K562 (cell line): ENCODE measurements at regions not wholly inside any gene's neighbourhood (a gene's known extent, or its start where the extent isn't known, plus 50 kb on each side); places are given as distances from the start of the nearest gene placed in this dataset.
A peak's percentile ranks its signal among the peaks of the same experiment; 100 is the strongest.

Experiments
- CAMTA2 ChIP-seq: fragments of 250-450 bp; sonication (Bioruptor Pico); conservative IDR thresholded peaks from 2 replicates; pipeline ENCODE4 v1.5.1; 2022
- CC2D1A ChIP-seq: fragments of 450-650 bp; IDR thresholded peaks from 2 replicates; pipeline ENCODE4 v1.6.1; 2017; ENCODE audit warnings: mild to moderate bottlenecking
- FOXJ3 ChIP-seq: sonication (generic); formaldehyde crosslinking; IDR thresholded peaks from 2 replicates; pipeline ENCODE4 v1.4.0; 2020; ENCODE audit warnings: mild to moderate bottlenecking, missing genetic modification reagents
- FUS ChIP-seq: fragments of 200-400 bp; formaldehyde crosslinking; optimal IDR thresholded peaks from 2 replicates; pipeline ENCODE3; 2017; ENCODE audit warnings: low read depth, low read length
- GABPA ChIP-seq: fragments of 200-800 bp; sonication (Bioruptor generic); conservative IDR thresholded peaks from 2 replicates; pipeline ENCODE4 v1.6.1; 2016; ENCODE audit warnings: low read depth, missing genetic modification characterization, missing compliant biosample characterization
- GABPB1 ChIP-seq: sonication (generic); formaldehyde crosslinking; IDR thresholded peaks from 2 replicates; pipeline ENCODE4 v1.8.0; 2022; ENCODE audit warnings: mild to moderate bottlenecking, missing genetic modification reagents
- HDAC2 ChIP-seq: fragments of 450-650 bp; IDR thresholded peaks from 2 replicates; pipeline ENCODE4 v1.6.1; 2016; ENCODE audit warnings: mild to moderate bottlenecking
- HMG20B ChIP-seq: fragments of 250-450 bp; sonication (Bioruptor Pico); IDR thresholded peaks from 2 replicates; pipeline ENCODE4 v1.5.0; 2021; ENCODE audit warnings: mild to moderate bottlenecking
- HNRNPK ChIP-seq: fragments of 200-400 bp; formaldehyde crosslinking; IDR thresholded peaks from one replicate; pipeline ENCODE4 v1.6.1; 2018; ENCODE audit warnings: mild to moderate bottlenecking, low read depth, low read length; ENCODE audit not compliant: poor library complexity, severe bottlenecking
- NCOA4 ChIP-seq: fragments of 450-650 bp; IDR thresholded peaks from 2 replicates; pipeline ENCODE4 v1.6.1; 2018; ENCODE audit warnings: mild to moderate bottlenecking; ENCODE audit not compliant: partially characterized antibody
- NFRKB ChIP-seq: fragments of 450-650 bp; IDR thresholded peaks from 2 replicates; pipeline ENCODE4 v1.6.1; 2016; ENCODE audit warnings: low read depth
- NKRF ChIP-seq: fragments of 450-650 bp; IDR thresholded peaks from 2 replicates; pipeline ENCODE4 v1.6.1; 2016; ENCODE audit warnings: borderline replicate concordance
- POLR2B ChIP-seq: fragments of 450-650 bp; IDR thresholded peaks from 2 replicates; pipeline ENCODE4 v1.6.1; 2018; ENCODE audit warnings: low read depth; ENCODE audit not compliant: partially characterized antibody
- RB1 ChIP-seq: fragments of 450-650 bp; IDR thresholded peaks from 2 replicates; pipeline ENCODE4 v1.6.1; 2017; ENCODE audit warnings: low read depth, mild to moderate bottlenecking
- RBM22 ChIP-seq: fragments of 200-400 bp; formaldehyde crosslinking; IDR thresholded peaks from 2 replicates; pipeline ENCODE4 v1.6.1; 2018; ENCODE audit warnings: low read length, low read depth; ENCODE audit not compliant: poor library complexity, severe bottlenecking
- TAF1 ChIP-seq: IDR thresholded peaks from 2 replicates; pipeline ENCODE4 v1.6.1; 2011; ENCODE audit warnings: mild to moderate bottlenecking, low read length, moderate library complexity; ENCODE audit not compliant: insufficient read depth, control insufficient read depth, severe bottlenecking; ENCODE audit errors: extremely low read depth
- TAF9B ChIP-seq: fragments of 450-650 bp; IDR thresholded peaks from 2 replicates; pipeline ENCODE4 v1.6.1; 2018; ENCODE audit warnings: mild to moderate bottlenecking; ENCODE audit not compliant: partially characterized antibody
- YY1 ChIP-seq, 3 experiments: IDR thresholded peaks; 2 replicates each; pipeline ENCODE4 v1.6.1; 2011; ENCODE audit warnings: low read length in 2 of 3, mild to moderate bottlenecking in 2 of 3, moderate library complexity in 2 of 3, borderline replicate concordance in 1 of 3, control low read depth in 1 of 3, low read depth in 1 of 3; ENCODE audit not compliant: insufficient read depth in 3 of 3, insufficient replicate concordance in 2 of 3, control insufficient read depth in 1 of 3, insufficient read length in 1 of 3; ENCODE audit errors: extremely low read depth in 1 of 3
- ZBTB26 ChIP-seq: fragments of 450-650 bp; formaldehyde crosslinking; IDR thresholded peaks from 2 replicates; pipeline ENCODE4 v1.4.0; 2022; ENCODE audit warnings: missing genetic modification characterization
- ZC3H4 ChIP-seq: sonication (generic); formaldehyde crosslinking; IDR thresholded peaks from 2 replicates; pipeline ENCODE4 v1.9.0; 2021; ENCODE audit warnings: missing genetic modification reagents, borderline replicate concordance
- ZFX ChIP-seq: sonication (generic); formaldehyde crosslinking; IDR thresholded peaks from 2 replicates; pipeline ENCODE4 v1.8.0; 2022; ENCODE audit warnings: mild to moderate bottlenecking, missing genetic modification reagents, moderate library complexity
- ZNF224 ChIP-seq: sonication (generic); formaldehyde crosslinking; IDR thresholded peaks from 2 replicates; pipeline ENCODE4 v1.8.0; 2022; ENCODE audit warnings: mild to moderate bottlenecking, missing genetic modification reagents
- ZNF589 ChIP-seq: fragments of 200-800 bp; sonication (Bioruptor generic); IDR thresholded peaks from 2 replicates; pipeline ENCODE4 v1.6.1; 2016; ENCODE audit warnings: low read depth, missing genetic modification characterization, missing compliant biosample characterization
- ZNF696 ChIP-seq: fragments of 250-450 bp; sonication (Bioruptor Pico); conservative IDR thresholded peaks from 2 replicates; pipeline ENCODE4 v1.4.0; 2020; ENCODE audit warnings: mild to moderate bottlenecking, moderate library complexity
- ZNF780A ChIP-seq: fragments of 250-450 bp; sonication (Bioruptor Pico); IDR thresholded peaks from 2 replicates; pipeline ENCODE4 v1.5.0; 2021; ENCODE audit warnings: mild to moderate bottlenecking
- TF ChIP-seq, protein P1 (sequence below): fragments of 200-400 bp; formaldehyde crosslinking; IDR thresholded peaks from 2 replicates; pipeline ENCODE4 v1.6.1; 2017; ENCODE audit warnings: mild to moderate bottlenecking, low read depth, low read length, moderate library complexity

DNA sequence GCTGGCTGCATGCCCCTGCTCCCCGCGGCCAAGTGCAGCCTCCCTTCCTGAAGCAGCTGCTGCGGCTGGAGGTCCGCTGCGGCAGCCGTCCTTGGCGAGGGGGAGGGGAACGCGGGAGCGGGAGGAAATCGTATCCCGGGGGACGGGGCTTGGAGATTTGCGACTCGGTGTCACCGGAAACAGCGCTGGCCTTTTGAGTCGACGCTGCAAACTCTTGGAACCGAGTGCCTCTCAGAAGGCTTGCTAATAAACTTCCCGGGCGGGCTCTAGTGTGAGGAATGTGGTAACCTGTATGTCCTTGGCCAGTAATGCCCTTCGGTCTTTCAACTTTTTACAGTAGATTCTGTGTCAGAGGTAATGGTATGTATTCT lies 82.7 kb downstream of the PTPDC1 start (continued):
- TF ChIP-seq HNRNPK (peak; percentile 42), POLR2B (peak; percentile 70), YY1 (IDR thresholded peaks at IDR 0.05; ENCODE audit: borderline replicate concordance in 1 of 3, control insufficient read depth in 1 of 3, extremely low read depth in 1 of 3, insufficient read depth in 3 of 3, insufficient read length in 1 of 3, insufficient replicate concordance in 2 of 3, low read depth in 1 of 3, low read length in 2 of 3) (peak in 1 of 3 experiments; percentile 28), ZFX (no peak), CC2D1A (no peak), GABPA (tag) (peak; percentile 82), HMG20B (CRISPR knock-in tag) (no peak), ZBTB26 (CRISPR knock-in tag) (no peak), GABPB1 (CRISPR knock-in tag) (peak; percentile 35; the same call in 1 of the 2 replicates), TAF9B (peak; percentile 68), ZNF224 (no peak), RB1 (peak; percentile 2; the same call in 1 of the 2 replicates), RBM22 (no peak), NKRF (peak; percentile 57; the same call in 1 of the 2 replicates), FUS (no peak), NCOA4 (no peak), ZNF780A (CRISPR knock-in tag) (no peak), NFRKB (0 out of 2 replicates have a peak, but pooled peaks have one; percentile 24), ZNF589 (CRISPR knock-in tag) (no peak), ZNF696 (no peak), ZC3H4 (CRISPR knock-in tag) (no peak), TAF1 (peak; percentile 82), CAMTA2 (CRISPR knock-in tag) (no peak), FOXJ3 (CRISPR knock-in tag) (no peak), HDAC2 (no peak)
- TF ChIP-seq, protein P1, sequence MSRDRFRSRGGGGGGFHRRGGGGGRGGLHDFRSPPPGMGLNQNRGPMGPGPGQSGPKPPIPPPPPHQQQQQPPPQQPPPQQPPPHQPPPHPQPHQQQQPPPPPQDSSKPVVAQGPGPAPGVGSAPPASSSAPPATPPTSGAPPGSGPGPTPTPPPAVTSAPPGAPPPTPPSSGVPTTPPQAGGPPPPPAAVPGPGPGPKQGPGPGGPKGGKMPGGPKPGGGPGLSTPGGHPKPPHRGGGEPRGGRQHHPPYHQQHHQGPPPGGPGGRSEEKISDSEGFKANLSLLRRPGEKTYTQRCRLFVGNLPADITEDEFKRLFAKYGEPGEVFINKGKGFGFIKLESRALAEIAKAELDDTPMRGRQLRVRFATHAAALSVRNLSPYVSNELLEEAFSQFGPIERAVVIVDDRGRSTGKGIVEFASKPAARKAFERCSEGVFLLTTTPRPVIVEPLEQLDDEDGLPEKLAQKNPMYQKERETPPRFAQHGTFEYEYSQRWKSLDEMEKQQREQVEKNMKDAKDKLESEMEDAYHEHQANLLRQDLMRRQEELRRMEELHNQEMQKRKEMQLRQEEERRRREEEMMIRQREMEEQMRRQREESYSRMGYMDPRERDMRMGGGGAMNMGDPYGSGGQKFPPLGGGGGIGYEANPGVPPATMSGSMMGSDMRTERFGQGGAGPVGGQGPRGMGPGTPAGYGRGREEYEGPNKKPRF: no peak
